Tibial artery (tissue), 4 donors: ENCODE measurements at regions not wholly inside any gene's neighbourhood (a gene's known extent, or its start where the extent isn't known, plus 50 kb on each side); places are given as distances from the start of the nearest gene placed in this dataset.

Experiments used
- DNase-seq, 2 donors: peaks; one replicate each; pipeline ENCODE4 v3.0.0-alpha.2; 2019
- H3K27ac ChIP-seq, 2 donors: fragments of 200-600 bp; sonication (generic) in 1 of 2; 1 replicate in 1 of 2; 2 replicates in 1 of 2; pipeline ENCODE4 v1.5.1; 2018 to 2019; ENCODE audit warnings: mild to moderate bottlenecking in 1 of 2
- H3K27me3 ChIP-seq, 2 donors: fragments of 200-600 bp; sonication (generic) in 1 of 2; one replicate each; pipeline versions ENCODE4 v1.5.1 to v1.6.0; 2016 to 2019
- H3K36me3 ChIP-seq, 3 donors: fragments of 200-600 bp; sonication (generic) in 2 of 3; one replicate each; pipeline ENCODE4 v1.5.1; 2016 to 2019; ENCODE audit warnings: mild to moderate bottlenecking in 2 of 3
- H3K4me1 ChIP-seq, 4 donors: fragments of 200-600 bp; sonication (generic) in 2 of 4; 1 replicate in 3 of 4; 2 replicates in 1 of 4; pipeline ENCODE4 v1.5.1; 2016 to 2019
- H3K4me3 ChIP-seq, 2 donors: fragments of 200-600 bp; sonication (generic) in 1 of 2; 1 replicate in 1 of 2; 2 replicates in 1 of 2; pipeline ENCODE4 v1.5.1; 2018 to 2019; ENCODE audit warnings: mild to moderate bottlenecking in 2 of 2
- H3K9me3 ChIP-seq, 3 donors: fragments of 200-600 bp; sonication (generic) in 1 of 3; one replicate each; pipeline ENCODE4 v1.5.1; 2016 to 2019
- CTCF ChIP-seq, 2 experiments: fragments of 200-600 bp in 1 of 2; fragments of 450-650 bp in 1 of 2; IDR thresholded peaks; one replicate each; pipeline ENCODE4 v1.5.1; 2017 to 2019; ENCODE audit warnings: antibody characterized with exemption in 2 of 2, mild to moderate bottlenecking in 1 of 2, moderate library complexity in 1 of 2
- intact Hi-C: fragments of 100-400 bp; cut with DNase I; formaldehyde crosslinking; loops from one replicate; pipeline ENCODE4 v1.15.0; 2023; ENCODE audit warnings: low total_unique reads

GRCh38 chr2:42957861-42958301 lies 165.5 kb upstream of the HAAO start:
- H3K4me3 ChIP-seq, result no peak overlapping the region
- H3K36me3 ChIP-seq, result no peaks in the 10 kb centered on the region
- H3K27ac ChIP-seq, result peak overlapping the region; percentile 84 to 88
- intact Hi-C loops, result loop anchor here (5.0 kb wide), 1 partner anchor 274 kb away; no protein-coding TSS in a partner anchor
- no peaks in the 10 kb centered on the region for H3K27me3 ChIP-seq
- no peak for TF ChIP-seq CTCF (IDR thresholded peaks at IDR 0.05)
- peaks cover 0 to 69% (median 56%) of the 10 kb centered on the region in 4 donors for H3K4me1 ChIP-seq
- H3K9me3 ChIP-seq, result no peaks in the 10 kb centered on the region
- DNase-seq, result no peak

- Histone ChIP-seq H3K9me3 (no peaks in the 10 kb centered on the region), H3K36me3 (no peaks in the 10 kb centered on the region), H3K4me1 (peaks cover 0 to 63% (median 50%) of the 10 kb centered on the region in 4 donors), H3K27me3 (no peaks in the 10 kb centered on the region), H3K27ac (peak overlapping the region; percentile 84 to 88), H3K4me3 (no peak overlapping the region)
- TF ChIP-seq CTCF (IDR thresholded peaks at IDR 0.05), result no peak
- intact Hi-C loops, result loop anchor here (5.0 kb wide), 1 partner anchor 275 kb away; no protein-coding TSS in a partner anchor
- no peak for DNase-seq
These were observed 164.9 kb upstream of the HAAO start for GRCh38 chr2:42957109-42957860.

- H3K4me3 ChIP-seq, result no peak overlapping the region
- no peaks in the 10 kb centered on the region for H3K36me3 ChIP-seq
- peak overlapping the region; percentile 63 to 67 for H3K27ac ChIP-seq
- H3K9me3 ChIP-seq, result no peaks in the 10 kb centered on the region
- TF ChIP-seq CTCF (IDR thresholded peaks at IDR 0.05), result no peak
- no peak for DNase-seq
- H3K27me3 ChIP-seq, result no peaks in the 10 kb centered on the region
- intact Hi-C loops, result no loop called here
- H3K4me1 ChIP-seq, result peaks cover 0 to 55% (median 30%) of the 10 kb centered on the region in 4 donors
These were observed 162.0 kb upstream of the HAAO start for GRCh38 chr2:42954227-42954962.

GRCh38 chr2:42953216-42953615 lies 160.8 kb upstream of the HAAO start:
- Histone ChIP-seq H3K36me3 (no peaks in the 10 kb centered on the region), H3K4me1 (peaks cover 0 to 43% (median 20%) of the 10 kb centered on the region in 4 donors), H3K27me3 (no peaks in the 10 kb centered on the region), H3K4me3 (no peak overlapping the region), H3K27ac (peak overlapping the region in 1 of 2 donors; percentile 64), H3K9me3 (no peaks in the 10 kb centered on the region)
- intact Hi-C loops, result no loop called here
- no peak for DNase-seq
- TF ChIP-seq CTCF (IDR thresholded peaks at IDR 0.05), result no peak

GRCh38 chr2:42951263-42951938 lies 159.0 kb upstream of the HAAO start:
- Histone ChIP-seq H3K27ac (peak overlapping the region; percentile 63 to 64), H3K4me1 (peaks cover 0 to 46% (median 24%) of the 10 kb centered on the region in 4 donors), H3K27me3 (no peaks in the 10 kb centered on the region), H3K9me3 (no peaks in the 10 kb centered on the region), H3K36me3 (no peaks in the 10 kb centered on the region), H3K4me3 (no peak overlapping the region)
- DNase-seq, result no peak
- intact Hi-C loops, result no loop called here
- no peak for TF ChIP-seq CTCF (IDR thresholded peaks at IDR 0.05)
